H7 (cell line): ENCODE measurements at regions not wholly inside any gene's neighbourhood (a gene's known extent, or its start where the extent isn't known, plus 50 kb on each side); places are given as distances from the start of the nearest gene placed in this dataset.

ENCODE experiments used
- DNase-seq: peaks from one replicate; pipeline ENCODE4 v3.0.0; 2012
- H3K27me3 ChIP-seq: 2 replicates; pipeline ENCODE4 v1.6.0; 2011; ENCODE audit warnings: mild to moderate bottlenecking, low read length; ENCODE audit not compliant: control insufficient read depth, insufficient read depth
- H3K36me3 ChIP-seq: replicated peaks from 2 replicates; pipeline ENCODE4 v1.5.1; 2011; ENCODE audit warnings: low read length; ENCODE audit not compliant: control insufficient read depth, insufficient read depth
- H3K4me3 ChIP-seq: 2 replicates; pipeline ENCODE4 v1.5.1; 2011; ENCODE audit warnings: low read depth, mild to moderate bottlenecking, control low read depth, low read length, moderate library complexity; ENCODE audit not compliant: insufficient read depth

GRCh38 chr14:84767434-84767833 lies 762.5 kb upstream of the FLRT2 start:
- H3K36me3 ChIP-seq: no peaks in the 10 kb centered on the region
- DNase-seq: no peak
- H3K27me3 ChIP-seq: no peaks in the 10 kb centered on the region
- no peak overlapping the region for H3K4me3 ChIP-seq

- H3K4me3 ChIP-seq: no peak overlapping the region
Measured at GRCh38 chr14:84770030-84770429, 759.9 kb upstream of the FLRT2 start.

GRCh38 chr14:84777356-84777755 lies 752.6 kb upstream of the FLRT2 start:
- Histone ChIP-seq H3K4me3 (no peak overlapping the region), H3K36me3 (no peaks in the 10 kb centered on the region), H3K27me3 (no peaks in the 10 kb centered on the region)
- no peak for DNase-seq

More at GRCh38 chr14:84770030-84770429, 759.9 kb upstream of the FLRT2 start:
- Histone ChIP-seq H3K27me3 (no peaks in the 10 kb centered on the region), H3K36me3 (no peaks in the 10 kb centered on the region)
- no peak for DNase-seq

GRCh38 chr14:84782902-84783301 lies 747.0 kb upstream of the FLRT2 start:
- Histone ChIP-seq H3K36me3 (no peaks in the 10 kb centered on the region), H3K27me3 (no peaks in the 10 kb centered on the region), H3K4me3 (no peak overlapping the region)
- DNase-seq: no peak

DNA sequence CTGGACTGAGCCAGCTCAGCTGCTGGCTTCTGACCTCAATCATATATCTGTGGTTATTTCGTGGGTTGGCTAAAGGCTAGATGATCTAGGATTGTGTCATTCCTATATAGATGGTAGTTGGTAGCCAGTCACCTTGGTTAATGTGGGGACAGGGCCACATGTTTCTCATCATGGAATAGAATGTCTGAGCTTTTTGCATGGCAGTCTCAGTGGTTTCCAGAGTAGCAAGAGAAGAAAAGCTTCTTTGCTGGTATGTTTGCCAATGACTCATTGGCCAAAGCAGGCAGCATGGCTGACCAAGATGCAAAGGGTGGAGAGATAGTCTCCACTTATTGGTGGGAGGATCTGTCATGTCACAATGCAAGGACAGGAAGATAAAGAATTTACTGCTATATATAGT lies 746.4 kb upstream of the FLRT2 start:
- no peak overlapping the region for H3K4me3 ChIP-seq
- no peaks in the 10 kb centered on the region for H3K27me3 ChIP-seq
- DNase-seq: no peak
- H3K36me3 ChIP-seq: no peaks in the 10 kb centered on the region

DNA sequence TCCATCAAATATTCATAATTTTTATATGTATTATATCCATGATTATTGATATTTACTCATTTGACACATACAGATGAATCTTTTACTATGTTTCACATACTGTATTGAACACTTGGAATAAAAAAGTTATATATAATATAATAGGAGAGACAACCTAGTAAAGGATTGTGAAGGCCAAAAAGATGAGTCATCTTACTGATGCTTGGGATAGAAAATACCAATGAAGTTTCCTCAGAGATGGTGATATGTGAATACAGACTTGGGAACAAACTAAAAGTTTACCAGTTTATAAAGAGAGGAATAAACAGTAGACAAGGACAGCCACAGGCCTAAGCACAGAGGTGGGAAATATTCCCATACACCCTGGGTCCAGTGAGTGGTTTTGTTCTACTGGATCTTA lies 743.9 kb upstream of the FLRT2 start:
- H3K4me3 ChIP-seq: no peak overlapping the region
- no peak for DNase-seq
- no peaks in the 10 kb centered on the region for H3K36me3 ChIP-seq
- no peaks in the 10 kb centered on the region for H3K27me3 ChIP-seq

GRCh38 chr14:84789012-84789411 lies 740.9 kb upstream of the FLRT2 start:
- DNase-seq: no peak
- Histone ChIP-seq H3K27me3 (no peaks in the 10 kb centered on the region), H3K36me3 (no peaks in the 10 kb centered on the region), H3K4me3 (no peak overlapping the region)

GRCh38 chr14:84792722-84793410 lies 737.1 kb upstream of the FLRT2 start:
- H3K27me3 ChIP-seq: no peaks in the 10 kb centered on the region
- DNase-seq: no peak
- H3K4me3 ChIP-seq: no peak overlapping the region
- H3K36me3 ChIP-seq: no peaks in the 10 kb centered on the region

- DNase-seq: no peak
- no peaks in the 10 kb centered on the region for H3K27me3 ChIP-seq
- no peak overlapping the region for H3K4me3 ChIP-seq
- H3K36me3 ChIP-seq: no peaks in the 10 kb centered on the region
Measured at GRCh38 chr14:84797326-84797725, 732.6 kb upstream of the FLRT2 start.

DNA sequence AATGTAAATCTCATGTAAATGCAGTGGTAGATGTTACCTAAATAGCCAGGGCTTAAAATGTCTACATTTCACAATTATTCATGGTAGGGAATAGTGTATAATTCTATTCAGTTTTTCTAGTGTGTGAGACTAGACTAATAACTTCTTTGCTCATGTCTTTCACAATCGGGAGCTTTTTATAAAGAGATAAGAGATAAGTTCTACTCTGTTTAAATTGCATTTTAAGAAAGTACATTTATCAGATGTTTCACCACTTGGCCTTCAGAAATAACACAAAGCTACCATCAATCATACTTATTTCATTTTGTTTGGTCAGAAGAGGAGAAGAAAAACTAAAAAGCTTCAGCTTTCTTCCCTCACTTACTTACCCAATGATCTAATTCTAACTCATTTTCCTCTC lies 725.5 kb upstream of the FLRT2 start:
- no peak for DNase-seq
- Histone ChIP-seq H3K4me3 (no peak overlapping the region), H3K36me3 (no peaks in the 10 kb centered on the region), H3K27me3 (no peaks in the 10 kb centered on the region)

DNA sequence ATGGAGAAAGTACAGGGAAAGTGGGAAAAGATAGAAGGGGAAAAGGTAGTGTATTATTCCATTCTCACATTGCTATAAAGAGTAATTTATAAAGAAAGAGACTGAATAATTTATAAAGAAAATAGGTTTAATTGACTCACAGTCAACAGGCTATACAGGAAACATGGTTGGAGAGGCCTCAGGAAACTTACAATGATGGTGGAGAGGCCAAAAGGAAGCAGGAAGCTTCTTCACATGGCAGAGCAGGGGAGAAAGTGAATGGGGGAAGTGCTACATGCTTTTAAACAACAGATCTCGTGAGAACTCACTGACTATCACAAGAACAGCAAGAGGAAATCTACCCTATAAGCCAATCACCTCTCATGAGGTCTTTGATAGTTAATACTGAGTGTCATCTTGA lies 725.0 kb upstream of the FLRT2 start:
- no peaks in the 10 kb centered on the region for H3K36me3 ChIP-seq
- H3K4me3 ChIP-seq: no peak overlapping the region
- H3K27me3 ChIP-seq: no peaks in the 10 kb centered on the region
- DNase-seq: no peak

DNA sequence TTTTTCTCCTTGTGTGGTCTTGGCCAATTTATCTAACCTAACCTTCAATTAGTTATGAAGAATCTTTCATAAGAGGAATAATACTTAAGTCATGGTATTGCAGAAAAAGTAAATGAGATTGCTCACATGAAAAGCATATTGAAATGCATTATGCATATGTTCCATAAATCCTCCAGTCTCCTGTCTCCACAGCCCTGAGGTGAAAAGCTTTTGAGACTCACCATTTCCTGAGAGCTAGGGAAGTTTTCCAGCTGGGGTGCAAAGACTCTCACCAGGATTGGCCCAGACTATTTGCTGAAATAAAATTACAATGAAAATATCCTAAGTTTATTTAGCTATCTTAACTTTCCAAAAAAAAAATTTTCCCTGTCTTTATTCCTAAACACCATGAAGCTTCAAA lies 723.8 kb upstream of the FLRT2 start:
- Histone ChIP-seq H3K4me3 (no peak overlapping the region), H3K36me3 (no peaks in the 10 kb centered on the region), H3K27me3 (no peaks in the 10 kb centered on the region)
- no peak for DNase-seq

GRCh38 chr14:84806622-84807021 lies 723.3 kb upstream of the FLRT2 start:
- H3K4me3 ChIP-seq: no peak overlapping the region
- no peaks in the 10 kb centered on the region for H3K27me3 ChIP-seq
- no peaks in the 10 kb centered on the region for H3K36me3 ChIP-seq
- no peak for DNase-seq

DNA sequence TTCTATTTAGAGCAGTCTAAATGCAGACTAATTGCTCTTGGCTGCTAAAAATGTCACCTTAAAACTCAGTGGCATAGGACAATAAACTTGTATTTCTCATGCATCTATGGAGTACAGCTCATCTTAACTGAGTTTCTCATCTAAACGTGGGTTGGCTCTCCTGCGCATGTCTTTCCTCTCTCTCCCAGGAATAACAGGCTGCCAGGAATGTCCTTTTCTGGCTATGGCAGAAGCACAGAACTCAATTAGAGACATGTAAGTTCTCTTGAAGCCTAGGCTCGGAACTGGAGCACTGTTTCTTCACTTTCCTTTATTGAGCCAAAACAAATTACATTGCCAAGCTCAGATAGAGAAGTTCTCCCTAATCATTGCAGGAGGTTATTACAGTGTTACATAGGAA lies 722.3 kb upstream of the FLRT2 start:
- no peaks in the 10 kb centered on the region for H3K36me3 ChIP-seq

GRCh38 chr14:84809158-84809557 lies 720.8 kb upstream of the FLRT2 start:
- no peak overlapping the region for H3K4me3 ChIP-seq
- H3K36me3 ChIP-seq: no peaks in the 10 kb centered on the region
- DNase-seq: no peak
- no peaks in the 10 kb centered on the region for H3K27me3 ChIP-seq

More for the DNA sequence above, 722.3 kb upstream of the FLRT2 start:
- H3K27me3 ChIP-seq: no peaks in the 10 kb centered on the region
- DNase-seq: no peak
- no peak overlapping the region for H3K4me3 ChIP-seq

DNA sequence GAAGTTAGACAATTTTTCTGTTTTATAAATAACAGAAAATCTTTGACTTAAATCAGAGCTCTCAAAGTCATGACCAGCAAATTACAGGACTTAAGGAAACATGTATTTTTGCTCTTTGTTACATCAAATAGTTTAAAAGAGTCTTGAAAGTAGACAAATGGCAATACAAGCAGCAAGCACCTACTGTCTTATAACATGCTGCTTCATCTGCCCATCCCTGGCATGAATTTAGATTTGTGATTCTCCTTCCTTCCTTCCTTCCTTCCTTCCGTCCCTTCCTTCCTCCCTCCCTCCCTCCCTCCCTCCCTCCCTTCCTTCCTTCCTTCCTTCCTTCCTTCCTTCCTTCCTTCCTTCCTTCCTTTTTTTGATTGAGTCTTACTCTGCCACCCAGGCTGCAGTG lies 715.6 kb upstream of the FLRT2 start:
- Histone ChIP-seq H3K36me3 (no peaks in the 10 kb centered on the region), H3K4me3 (no peak overlapping the region), H3K27me3 (no peaks in the 10 kb centered on the region)
- DNase-seq: no peak
